CD4-positive, alpha-beta T cell treated with Interferon alpha-2 for 1 hour (primary cell): ENCODE measurements at regions not wholly inside any gene's neighbourhood (a gene's known extent, or its start where the extent isn't known, plus 50 kb on each side); places are given as distances from the start of the nearest gene placed in this dataset.
"Not testable (repeated sequence)": the region's sequence is repeated elsewhere in the genome, so short reads cannot be mapped to it uniquely, and the experiment has no call there.

ENCODE experiments used
- DNase-seq, 2 donors: peaks; one replicate each; pipeline ENCODE4 v3.0.0-alpha.2; 2020 to 2022

DNA sequence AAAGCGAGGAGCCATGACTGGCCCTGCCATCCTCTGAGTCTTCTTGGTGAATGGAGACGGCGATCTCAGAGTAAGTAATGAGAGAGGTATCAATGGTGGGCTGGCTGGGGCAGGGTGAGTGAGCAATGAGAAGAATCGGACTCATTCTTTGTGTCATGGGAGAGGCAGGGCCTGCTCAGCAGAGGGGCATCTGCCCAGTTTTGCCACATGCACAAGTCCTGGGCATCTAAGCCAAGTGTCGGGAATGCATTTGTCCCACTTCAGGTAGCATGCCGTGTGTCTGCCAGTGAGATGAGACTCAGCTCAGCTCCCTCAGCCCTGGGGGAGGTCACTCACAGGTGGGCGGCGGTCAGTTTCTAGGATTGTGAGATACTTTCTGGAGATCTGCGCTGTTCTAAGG lies 791.0 kb upstream of the RAB6C start:
- DNase-seq, result no peak

DNA sequence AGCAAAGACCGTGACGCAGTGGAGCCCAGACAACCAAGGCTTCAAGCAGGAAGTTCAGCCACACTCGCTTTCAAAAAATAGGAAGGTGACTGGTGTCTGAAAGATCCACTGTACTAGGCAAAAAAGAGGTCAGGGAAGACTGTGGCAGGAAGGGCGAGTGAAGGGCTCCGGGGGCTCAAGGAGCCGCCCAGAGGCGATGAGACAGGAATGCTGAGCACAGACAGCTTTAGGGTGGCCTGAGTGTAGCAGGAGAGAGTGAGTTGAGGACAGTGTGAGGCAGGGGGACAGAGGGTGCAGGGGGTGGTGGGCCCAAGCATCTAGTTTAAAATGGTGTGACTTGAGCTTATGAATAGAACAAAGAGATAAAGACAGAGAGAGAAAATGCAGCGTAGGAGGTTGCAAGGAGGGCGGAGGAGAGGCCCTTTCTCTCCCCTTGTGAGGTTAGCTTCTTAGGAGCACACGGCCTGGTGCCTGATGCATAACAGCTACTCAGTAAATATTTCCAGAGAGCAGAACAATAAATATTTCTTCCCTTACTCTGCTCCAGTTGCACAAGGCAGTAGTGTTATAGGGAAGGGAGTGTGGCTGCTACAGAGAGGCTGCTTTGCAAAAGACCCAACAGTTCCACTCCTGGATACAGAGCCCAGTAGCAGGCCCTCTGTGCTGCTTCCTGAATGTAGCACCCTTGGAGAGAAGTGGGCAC lies 789.7 kb upstream of the RAB6C start:
- no peak for DNase-seq

DNA sequence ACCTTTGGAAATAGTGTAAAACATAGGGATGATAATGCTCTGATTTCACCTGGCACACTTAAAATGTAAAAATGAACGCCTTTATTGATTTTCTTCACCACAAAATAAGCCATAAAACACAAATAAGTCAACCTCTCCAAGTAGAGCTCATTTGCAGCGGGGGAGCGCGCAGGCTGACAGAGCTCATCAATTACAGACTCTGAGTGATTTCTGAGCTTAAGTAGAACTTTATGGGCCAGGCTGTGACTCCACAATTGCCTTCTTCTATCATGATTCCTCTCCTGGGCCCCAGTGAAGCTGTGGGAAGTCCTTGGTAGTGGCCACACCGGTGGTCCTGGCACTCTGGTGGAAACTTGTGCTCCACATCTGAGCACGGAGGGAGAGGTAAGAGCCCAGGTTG lies 789.0 kb upstream of the RAB6C start:
- no peak for DNase-seq

DNA sequence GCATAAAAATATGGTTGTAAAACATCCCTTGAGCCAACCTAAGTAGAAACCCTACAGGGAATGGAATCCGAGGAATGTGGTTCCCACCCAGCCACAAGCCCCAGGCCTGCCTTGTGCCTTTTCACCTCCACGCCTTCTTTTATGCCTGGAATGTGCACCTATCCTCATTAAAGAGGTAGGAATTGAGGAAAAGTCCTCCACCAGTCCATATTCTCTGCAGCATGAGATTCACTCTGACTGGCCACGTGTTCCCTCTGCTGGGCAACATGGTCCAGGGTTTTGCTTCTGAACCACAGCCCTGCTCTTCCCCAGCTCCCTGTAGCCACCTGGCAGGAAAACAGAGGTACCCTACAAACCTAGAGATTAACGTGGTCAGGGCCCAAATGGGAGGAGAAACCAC lies 787.9 kb upstream of the RAB6C start:
- no peak for DNase-seq

DNA sequence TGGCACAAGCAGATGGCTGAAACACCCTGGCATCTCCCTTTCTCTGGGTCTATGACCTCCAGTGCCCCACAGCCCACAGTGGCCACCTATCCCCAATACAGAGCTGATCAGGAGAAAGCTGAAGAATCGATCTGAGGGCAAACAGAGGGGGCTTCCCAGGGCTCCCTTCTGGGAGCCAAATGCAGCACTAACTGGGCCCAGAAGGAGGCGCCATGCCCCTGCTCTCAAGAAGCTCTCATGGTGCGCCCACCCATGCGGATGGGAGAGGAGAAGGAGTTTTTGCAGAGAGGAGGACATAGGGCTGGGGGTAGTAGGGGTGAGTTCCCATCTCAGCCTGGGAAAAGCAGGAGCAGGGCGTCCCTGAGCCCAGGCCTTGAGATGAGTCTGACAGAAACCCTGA lies 787.3 kb upstream of the RAB6C start:
- DNase-seq, result no peak

DNA sequence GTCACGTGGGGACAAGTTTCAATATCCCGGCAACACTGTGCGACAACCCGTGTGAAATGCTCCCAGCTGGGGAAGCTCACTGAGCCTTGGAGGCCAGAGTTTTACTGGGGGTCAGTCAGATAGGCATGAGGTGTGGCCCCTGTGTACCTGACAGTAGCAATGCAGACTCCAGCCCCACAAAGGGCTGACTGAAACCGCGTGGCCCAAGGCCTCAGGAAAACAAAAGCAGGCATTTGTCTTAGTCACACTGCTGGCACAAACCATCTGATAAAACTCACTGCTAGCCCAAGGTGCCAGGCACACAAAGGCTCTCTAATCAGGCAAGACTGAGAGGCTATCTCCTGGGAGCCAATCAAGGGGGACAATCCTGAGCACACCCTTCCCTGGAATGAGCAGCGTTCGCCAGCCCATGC lies 786.6 kb upstream of the RAB6C start:
- DNase-seq, result no peak

DNA sequence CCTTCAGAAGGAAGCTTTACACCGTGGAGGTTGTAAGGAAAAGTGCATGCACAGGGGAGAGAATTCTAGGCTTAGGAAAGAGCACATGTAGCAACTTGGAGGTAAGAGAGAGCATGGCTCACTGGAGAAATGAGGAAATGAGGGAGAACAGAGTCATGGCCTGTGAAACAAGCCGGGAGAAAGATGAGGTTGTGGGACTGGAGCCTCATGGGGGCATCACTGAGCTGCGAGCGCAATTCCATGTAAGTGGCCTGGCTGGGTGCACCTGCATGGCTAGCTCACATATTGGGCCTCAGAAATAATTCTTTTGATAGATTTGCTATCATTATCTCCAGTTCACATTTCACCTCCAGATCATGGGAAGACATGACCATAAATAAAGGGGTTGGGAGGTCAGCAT lies 785.5 kb upstream of the RAB6C start:
- DNase-seq, result no peak

DNA sequence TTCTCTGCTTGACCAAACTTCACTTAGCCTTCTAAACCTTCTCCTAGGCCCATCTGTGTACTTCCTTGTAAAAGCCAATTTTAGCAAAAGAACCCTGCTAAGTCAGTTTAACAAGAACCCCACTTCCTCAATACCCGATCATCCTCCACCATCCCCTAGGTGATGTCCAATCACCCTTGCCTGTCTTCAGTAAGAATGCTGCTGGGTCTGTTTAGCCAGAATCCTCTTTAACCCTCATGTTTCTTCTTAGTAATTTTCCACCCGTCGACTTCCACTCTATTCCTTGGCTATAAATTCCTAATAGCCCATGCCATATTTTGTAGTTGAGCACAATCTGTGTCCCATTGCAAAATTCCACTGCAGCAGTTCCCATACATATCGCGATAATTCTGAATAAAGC lies 780.0 kb upstream of the RAB6C start:
- DNase-seq, result no peak

DNA sequence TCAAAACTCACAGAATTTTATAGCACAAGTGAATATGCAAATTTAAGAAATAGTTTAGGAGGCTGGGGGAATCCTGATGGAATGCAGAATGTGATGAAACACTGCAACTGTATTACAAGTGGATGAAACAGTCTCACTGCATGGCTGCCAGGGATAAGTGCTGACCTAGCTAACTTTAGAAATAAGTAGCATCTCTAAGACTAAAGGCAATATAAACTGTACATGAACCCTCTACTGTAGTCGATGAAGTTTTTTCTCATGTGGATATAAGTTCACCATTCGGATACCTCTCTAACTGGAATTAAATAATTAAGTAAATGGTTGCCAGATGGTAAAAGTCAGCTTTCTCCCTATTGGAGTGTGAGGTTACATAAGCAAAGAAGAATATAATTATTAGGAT lies 777.8 kb upstream of the RAB6C start:
- DNase-seq, result no peak

DNA sequence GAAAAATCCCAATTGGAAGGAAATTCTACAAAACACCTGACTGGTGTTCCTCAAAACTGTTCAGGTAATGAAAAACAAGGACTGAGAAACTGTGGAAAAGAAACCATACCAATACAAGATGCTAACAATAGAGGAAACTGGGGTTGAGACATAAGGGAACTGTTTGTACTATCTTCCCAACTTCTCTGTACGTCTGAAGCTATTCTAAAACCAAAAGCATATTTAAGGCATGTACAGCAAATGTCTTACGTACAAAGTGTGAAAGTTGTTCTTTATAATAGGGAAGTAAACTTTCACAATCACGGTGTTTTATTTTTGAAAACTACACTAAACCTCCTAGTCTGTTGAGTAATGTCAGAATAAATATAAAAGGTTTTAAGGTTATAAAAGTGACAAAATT lies 776.1 kb upstream of the RAB6C start:
- no peak for DNase-seq

DNA sequence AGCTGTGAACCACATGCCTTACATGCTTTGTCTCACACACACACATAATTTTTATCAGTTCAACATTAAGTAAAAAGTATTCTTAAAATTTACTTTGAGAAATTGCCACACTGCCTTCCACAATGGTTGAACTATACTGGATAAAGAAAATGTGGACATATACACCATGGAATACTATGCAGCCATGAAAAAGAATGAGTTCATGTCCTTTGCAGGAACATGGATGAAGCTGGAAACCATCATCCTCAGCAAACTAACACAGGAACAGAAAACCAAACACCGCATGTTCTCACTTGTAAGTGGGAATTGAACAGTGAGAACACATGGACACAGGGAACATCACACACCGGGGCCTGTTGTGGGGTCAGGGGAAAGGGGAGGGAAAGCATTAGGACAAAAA lies 774.9 kb upstream of the RAB6C start:
- not testable (repeated sequence) for DNase-seq

DNA sequence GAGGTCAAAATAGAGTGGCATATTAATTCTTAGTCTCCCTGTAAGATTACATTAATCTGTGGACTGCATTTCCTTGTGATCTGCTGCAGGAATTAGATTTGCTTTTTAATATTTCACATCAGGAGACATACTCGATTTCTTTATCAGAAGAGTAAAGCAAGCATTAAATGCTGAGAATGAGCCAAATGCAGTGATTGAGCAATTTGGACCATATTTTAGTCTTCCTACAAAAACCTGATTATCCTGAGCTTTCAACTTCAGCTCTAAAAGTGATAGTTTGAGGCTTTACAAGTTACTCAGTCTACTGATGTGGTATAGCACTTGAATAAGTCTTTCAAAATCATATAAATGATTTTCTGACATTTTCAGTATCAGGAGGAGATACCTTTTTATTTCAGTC lies 774.3 kb upstream of the RAB6C start:
- DNase-seq, result no peak

DNA sequence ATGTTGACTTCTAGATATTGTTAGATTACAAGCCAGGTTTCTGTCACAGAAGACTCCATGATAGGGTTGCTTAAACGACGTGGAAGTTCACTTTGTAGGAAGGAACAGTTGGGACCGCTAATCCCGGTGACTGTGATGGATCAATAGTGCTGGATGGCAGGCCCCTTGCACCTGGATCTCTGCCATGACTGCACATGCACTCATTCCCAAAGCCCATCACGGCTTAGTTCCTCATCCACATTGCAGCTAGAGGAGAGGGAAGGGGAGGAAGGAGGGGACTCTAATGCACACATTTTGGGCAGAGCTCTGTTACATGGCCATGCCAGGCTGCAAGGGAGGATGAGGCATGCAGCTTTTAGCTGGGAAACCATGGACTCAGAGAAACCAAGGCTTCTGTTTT lies 773.7 kb upstream of the RAB6C start:
- no peak for DNase-seq

DNA sequence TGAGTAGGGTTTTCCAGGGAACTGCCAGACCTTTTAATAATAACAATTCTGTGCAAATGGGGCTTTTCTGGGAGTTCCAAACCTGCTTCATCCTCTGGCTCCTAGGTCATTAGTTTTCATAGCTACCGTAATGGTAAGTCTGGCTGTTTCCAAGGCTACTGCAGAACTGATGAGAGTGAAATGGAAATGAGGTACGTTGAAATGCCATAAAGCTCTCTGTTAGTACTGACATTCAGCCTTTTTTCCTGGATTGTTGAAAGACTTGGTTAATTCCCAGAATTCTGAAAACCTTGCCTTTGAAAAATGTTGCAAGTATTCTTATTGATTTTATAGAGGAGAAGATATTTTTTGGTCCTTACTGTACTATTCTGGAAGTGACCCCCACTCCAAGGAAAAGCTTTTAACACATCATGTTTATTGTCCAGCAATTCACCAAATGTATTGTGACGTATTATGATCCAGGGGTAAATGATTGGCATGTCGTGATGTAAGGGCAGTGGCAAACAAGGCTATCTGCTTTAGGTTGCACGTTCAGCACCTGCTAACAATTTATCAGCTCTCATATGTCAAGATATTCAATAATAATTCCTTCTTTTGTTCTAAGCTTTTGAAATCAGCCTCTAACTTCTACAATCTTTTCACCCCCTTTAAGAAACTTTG lies 767.0 kb upstream of the RAB6C start:
- no peak for DNase-seq

DNA sequence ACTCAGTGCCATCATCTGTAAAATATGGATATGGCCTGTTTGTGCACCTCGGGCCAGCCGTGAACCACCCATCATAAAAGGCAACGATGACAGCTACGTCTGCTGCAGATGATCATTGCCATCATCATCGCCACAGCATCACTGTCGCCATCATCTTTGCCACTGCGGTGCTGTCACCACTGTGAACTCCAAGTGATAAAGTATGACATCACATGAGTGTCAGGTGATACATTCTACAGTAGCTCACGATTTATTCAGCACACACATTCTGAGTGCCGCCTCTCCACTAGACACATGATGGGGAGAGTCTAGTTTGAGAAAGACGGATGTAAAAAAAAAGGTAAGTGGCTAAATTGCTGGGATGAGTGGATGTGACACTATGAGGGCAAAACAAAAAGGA lies 755.4 kb upstream of the RAB6C start:
- no peak for DNase-seq

DNA sequence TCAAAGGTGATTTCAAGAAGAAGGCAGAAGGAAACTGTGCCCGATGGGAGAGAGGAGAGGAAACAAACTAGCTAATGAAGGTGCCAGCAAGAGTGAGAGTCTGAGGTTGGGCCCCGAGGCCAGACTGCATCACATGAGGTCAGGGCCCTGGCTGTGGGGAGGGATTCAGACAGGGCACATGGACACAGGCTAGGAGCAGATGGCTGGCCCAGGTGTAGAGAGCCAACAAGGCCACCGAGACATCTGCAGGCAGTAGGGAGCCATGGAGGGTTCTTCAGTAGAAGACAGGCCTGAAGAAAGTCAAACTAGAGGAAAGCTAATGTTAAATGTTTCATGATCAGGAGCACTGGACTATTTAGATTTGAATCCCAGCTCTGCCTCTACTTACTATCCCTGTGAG lies 755.0 kb upstream of the RAB6C start:
- DNase-seq, result no peak

DNA sequence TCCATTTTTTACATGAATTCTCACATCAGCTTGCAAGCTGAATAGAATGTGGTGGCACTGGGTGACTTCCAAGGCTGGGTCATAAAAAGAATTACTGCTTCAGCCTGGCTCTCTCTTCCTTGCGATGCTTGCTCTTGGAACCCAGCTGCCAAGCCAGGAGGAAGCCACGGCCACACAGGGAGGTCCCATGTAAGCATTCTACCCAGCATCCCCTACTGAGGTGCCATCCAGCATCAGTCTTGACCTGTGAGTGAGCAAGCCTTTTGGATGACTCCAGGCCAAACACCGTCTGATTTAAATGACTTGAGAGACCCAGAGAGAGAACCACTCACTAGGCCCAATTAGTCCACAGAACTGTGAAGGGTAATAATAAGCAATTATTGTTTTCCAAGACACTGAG lies 750.3 kb upstream of the RAB6C start:
- DNase-seq, result no peak

DNA sequence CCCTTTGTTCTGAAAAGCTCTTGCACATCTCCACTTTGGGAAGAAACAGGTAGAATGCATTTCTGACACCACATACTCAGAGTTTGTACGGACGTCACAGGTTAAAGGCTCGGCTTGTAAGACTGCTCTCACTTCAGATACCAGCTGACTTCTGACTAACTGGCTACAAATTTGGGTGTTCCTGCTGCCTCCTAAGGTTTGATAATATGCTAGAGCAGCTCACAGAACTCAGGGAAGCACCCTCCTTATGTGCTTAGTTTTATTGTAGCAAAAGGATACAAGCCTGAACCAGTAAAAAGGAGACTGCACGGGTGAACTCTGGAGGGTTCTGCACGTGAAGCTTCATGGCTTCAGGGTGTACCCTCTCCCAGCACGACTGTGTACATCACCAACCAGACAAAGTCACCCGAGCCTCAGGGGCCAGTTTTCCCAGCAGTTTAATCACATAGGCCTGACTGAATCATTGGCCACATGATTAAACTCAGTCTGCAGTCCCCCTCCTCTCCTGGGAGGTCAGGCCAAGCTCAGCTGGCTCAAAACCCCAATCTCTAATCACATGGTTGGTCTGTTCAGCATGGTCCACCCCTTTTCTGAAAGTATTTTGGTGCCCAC lies 749.5 kb upstream of the RAB6C start:
- no peak for DNase-seq

DNA sequence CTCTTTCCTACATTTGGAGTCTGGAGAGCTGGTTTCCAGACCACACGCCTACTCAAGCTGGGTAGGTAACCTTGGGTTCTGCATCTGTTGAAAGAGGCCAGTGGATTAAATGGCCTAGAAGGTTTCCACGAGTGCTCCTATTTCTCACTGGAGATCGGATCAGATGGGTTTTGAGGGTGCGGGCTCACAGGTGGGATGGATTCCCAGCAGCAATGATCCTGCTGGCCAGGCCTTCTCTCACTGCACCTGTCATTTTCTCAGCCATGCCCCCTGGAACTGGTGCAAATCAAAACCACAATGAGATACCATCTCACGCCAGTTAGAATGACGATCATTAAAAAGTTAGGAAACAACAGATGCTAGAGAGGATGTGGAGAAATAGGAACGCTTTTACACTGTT lies 747.5 kb upstream of the RAB6C start:
- DNase-seq, result no peak

DNA sequence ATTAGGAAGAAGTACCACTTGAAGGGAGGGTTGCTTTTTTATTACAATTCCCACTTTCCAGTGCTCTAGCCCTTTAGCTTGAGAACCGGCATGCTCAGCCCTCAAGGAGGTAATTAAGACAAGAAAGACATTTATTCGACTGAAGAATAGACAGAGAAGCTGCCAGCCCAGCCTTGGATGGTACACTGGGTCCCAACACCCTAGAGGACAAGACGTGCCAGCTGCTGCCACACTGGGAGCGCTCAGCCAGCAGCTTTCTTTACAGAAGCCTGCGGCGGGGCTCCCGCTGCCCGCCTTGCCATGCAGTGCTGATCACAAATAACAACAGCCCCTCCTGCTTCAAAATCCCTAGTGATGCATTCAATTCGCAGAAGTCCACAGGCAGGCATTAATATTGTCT lies 746.3 kb upstream of the RAB6C start:
- DNase-seq, result no peak

DNA sequence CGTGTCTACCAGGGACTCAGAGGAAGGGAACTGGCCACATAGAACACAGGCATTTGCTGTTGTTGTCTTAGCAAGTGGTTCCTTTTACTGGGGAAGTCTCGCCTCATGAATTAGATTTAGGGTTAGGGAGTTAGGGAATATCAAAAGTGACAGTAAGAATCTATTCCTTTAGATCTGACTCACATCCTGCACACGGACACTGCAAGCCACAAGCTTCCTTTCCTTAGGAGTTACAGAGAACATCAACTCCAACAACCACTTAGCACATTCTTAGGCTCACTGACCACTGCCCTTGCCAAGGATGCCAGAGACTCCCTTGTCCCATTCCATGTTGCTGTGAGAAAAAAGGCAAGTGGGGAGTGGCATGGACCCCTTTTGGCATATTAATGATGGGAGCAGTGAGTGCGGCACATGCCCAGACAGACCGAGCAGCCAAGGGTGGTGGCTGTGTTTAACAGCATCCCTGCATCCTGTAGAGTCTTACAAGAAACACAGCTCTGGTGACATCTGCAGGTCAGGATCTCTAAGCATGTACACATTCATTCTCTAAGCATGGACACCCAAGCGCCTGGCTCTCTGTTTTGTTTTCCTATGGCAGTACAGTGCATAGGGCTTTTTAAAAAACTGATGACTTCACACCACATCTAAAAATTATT lies 745.6 kb upstream of the RAB6C start:
- DNase-seq, result no peak

DNA sequence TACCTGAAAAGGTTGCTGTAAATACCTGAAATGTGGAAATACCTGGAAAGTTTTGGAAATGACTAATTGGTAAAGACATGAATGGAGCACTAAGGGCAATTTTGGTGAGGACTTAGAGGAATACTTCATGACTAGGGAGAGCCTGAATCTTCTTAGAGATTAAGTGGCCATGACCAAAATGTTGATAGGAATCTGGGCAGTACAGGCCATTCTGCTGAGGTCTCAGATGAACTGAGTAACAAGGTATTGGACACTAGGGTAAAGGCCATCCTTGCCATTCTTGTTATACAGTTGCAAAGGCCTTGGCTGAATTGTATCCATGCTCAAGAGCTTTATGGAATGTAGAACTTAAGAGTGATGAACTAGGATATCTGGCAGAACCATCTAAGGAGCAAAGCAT lies 742.9 kb upstream of the RAB6C start:
- no peak for DNase-seq

DNA sequence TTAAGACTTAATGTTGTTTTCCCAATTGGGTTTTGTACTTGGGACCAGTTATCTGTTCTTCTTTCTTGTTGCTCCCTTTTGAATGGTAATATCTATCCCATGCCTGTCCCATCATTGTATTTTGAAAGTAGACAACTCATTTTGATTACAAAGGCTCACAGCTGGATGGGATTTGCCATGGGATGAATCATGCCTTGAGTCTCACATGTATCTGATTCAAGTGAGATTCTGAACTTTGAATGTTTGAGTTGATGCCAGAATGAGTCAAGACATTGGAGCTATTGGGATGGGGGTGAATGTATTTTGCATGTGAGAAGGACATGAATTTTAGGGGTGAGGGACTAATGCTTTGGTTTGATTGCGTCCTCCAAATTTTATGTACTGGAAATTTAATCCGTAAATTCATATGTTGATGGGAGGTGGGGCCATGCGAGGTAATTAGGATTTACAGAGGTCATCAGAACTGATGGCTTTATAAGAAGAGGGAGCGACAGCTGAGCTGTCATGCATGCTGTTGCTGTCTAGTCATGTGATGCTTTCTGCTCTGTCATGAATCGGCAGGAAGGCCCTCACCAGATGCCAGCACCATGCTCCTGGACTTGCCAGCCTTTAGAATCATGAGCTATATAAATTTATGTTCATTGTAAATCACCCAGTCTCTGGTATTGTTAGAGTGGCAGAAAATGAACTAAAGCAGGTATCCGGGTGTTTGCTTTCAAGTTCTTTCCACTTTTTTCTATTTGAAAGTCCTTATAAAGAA lies 741.3 kb upstream of the RAB6C start:
- DNase-seq, result no peak
